Activated effector memory CD4-positive, alpha-beta T cell treated with anti-CD3 and anti-CD28 coated beads, Interleukin-2, amount 50 U/mL, for 16 hours (primary cell): ENCODE measurements at regions not wholly inside any gene's neighbourhood (a gene's known extent, or its start where the extent isn't known, plus 50 kb on each side); places are given as distances from the start of the nearest gene placed in this dataset.

Source experiments
- DNase-seq: peaks from one replicate; pipeline ENCODE4 v3.0.0-alpha.2; 2020

DNA sequence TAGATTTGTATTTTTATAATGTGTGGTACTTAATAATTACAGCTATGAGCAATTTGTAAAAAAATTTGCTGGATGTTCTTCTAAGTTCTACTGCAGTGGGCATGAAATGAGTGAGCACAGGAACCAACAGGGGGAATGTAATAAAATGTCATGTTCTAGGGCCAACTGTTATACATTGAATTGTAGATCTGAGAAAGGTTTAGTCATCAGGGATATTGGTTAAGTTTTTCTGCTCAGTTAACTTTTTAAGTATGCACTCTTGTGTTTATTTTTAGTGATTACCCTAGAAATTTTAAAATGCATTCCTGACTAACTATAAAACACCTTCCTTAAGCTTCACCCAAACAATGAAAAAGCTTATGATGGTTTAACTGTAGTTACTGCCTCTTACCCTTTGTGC is 101.8 kb downstream of the CAND1 start:
- no peak for DNase-seq

DNA sequence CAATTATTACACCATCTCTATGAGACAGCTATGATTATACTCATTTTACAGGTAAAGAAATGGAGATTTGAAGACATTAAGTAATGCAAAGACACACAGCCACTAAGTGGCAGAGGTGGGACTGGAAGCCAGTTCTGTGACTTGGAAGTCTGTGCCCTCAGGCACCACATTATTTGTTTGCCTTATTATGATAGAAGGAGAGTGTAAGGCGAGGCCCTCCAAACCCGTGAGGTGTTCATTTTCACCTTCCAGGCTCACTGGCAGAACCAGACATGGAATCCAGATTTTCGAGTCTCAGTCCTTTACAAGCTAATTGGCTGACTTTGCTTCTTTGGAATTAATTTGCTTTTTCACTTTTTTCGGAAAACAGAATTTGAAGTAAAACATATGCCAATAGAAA is 107.9 kb downstream of the CAND1 start:
- DNase-seq: no peak

- DNase-seq: no peak
Measured at GRCh38 chr12:67377541-67377940, 108.4 kb downstream of the CAND1 start.

DNA sequence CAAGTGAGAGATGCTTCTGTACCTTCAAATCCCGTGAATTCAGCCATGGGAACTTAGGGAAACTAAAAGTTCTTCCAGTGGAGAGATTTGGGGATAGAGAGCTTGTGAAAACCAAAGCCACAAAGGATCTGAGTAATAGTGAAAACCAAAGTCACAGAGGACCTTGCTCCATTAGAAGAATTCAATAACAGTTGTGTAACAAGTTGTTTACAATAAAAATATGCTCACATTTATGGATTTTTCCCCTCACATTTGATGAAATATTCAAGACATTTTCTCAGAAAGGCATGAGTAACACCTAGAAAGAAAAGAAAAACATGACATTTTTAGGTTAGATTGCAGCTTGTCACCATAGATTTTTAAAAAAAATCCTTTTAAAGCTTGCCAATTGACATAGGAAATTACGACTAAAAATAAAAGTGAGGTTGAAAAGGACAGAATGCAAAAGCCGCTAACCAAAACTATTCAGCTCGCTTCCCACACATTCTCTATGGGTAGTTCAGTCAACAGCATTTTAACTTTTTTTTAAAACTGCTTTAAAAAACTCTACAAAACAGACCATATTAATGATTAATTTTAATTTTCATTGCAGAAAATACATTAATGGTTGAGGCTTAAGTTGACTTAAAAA is 113.2 kb downstream of the CAND1 start:
- no peak for DNase-seq

DNA sequence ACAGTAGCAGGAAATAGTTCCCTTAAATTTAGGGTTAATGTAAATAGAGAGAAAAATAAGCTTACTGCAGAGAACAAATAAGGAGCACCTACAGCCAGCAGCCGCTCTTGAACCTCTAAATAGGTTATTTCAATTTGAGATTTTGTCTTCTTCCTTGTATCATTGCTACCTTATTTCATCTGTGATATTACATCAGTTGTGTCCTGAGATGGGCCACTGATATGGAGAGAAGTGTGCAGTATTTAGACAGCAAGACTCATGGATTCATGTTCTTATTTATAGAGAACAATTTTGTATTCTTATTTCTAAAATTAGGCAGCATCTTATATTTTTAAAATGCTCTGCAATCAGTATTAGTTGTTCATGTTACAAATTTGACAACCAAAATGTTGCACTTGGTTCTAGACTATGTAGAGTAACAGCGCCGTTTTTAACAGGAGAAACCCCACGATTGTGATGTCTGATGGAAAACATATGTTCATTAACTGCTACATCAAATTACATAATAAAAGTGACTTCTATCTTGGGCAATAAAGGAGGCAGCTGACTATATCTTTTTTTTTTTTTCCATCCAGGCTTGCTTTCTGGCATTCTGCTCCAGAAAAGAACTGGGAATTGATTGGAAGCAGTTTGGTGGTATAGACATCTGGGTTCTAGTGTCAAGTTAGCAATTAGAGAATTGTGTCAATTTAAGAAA is 117.9 kb downstream of the CAND1 start:
- no peak for DNase-seq

DNA sequence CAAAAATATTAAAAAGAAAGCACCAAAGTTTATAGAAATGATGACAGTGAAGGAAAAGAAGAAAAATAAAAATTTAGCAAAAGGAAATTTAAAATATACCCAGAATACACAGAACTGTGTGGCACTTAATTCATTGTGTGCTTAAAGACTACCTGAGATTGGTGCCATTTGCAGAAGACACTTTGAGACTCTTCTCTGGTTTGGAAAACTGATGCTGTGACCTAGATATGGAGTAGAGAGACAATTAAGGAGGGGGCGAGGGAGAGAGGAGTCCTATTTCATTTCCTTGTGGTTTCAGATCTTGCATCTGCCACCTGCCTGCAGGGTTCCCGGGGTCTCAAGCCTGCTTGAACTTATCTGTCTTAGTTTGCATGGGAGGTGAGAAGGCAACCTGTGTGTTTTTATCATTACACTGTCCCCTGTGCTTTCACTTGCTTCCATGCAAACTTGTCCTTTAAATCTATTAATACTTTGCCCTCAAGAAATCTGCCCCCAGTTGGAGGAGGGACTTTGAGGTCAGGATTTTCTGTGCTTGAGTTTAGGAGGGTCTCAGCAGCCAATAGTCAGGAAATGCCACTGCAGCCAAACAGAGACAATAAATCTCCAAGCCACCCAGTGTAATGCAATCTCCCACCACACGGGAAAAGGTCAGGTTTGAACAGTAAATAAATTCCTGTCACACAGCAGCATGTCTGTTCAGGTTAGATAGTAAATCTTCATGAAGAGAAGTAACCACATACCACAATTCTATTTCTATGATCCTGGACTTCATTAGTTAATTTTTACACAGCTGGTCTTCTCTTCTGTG is 119.4 kb downstream of the CAND1 start:
- no peak for DNase-seq

- DNase-seq: no peak
Measured at GRCh38 chr12:67390273-67390672, 121.1 kb downstream of the CAND1 start.

GRCh38 chr12:67391034-67391433 is 121.9 kb downstream of the CAND1 start:
- DNase-seq: no peak

- no peak for DNase-seq
Measured at GRCh38 chr12:67391656-67392055, 122.5 kb downstream of the CAND1 start.

GRCh38 chr12:67394550-67394949 is 125.4 kb downstream of the CAND1 start:
- no peak for DNase-seq

DNA sequence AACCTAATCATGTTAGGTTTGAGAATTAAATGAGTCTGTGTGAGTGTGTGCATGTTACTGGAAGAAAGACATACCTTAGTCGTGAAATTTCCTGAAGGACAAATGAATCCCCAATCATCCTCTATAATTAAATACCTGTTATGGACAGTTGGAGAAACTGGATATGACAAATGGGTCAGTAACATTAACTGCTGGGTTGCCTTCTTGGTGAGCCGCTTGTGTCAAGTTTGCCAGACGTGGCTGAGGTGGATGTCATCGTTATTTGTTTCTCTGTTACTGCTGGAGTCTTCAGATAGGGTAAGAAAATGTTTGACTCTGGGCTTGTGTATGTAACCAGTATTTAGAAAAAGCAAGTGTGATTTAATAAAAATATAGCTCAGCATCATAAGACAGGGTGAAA is 131.6 kb downstream of the CAND1 start:
- no peak for DNase-seq

DNA sequence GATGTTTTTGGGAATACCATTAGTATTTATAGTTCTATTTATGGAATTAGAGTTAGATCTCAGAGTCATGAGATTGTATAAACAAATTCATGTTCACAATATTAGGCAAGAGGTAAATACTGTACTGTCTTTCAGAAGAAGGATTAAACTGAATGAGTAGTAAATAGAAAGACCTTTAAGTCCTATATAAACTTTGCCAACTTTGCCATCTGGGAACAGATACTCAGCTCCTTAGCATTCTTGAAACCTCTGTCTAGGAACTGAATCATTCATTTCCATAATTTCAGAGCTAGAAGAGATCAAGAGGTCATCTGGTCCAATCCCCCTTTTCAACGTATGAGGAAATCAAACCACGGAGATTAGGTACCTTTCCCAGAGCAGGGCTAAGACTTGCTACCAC is 141.1 kb downstream of the CAND1 start:
- DNase-seq: no peak

DNA sequence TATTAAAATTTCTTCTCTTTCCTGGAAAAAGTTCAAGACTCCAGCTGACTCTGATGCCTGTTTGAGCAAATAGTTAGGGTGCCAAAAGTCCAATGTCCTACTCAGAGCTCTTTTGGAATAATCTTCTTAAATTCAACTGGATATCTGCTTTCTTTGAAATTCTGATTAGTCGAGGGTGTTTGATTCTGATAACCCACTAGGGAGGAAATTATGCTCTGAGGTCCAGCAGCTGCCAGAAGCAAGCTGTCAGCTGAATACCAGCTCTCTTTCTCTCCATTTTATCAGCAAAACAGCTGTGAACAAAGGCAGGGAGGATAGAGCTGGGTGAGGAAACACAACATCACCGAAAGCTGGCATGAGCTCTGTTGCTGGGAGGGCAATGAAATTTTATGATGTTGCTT is 141.5 kb downstream of the CAND1 start:
- no peak for DNase-seq

GRCh38 chr12:67411562-67411961 is 142.4 kb downstream of the CAND1 start:
- DNase-seq: no peak

DNA sequence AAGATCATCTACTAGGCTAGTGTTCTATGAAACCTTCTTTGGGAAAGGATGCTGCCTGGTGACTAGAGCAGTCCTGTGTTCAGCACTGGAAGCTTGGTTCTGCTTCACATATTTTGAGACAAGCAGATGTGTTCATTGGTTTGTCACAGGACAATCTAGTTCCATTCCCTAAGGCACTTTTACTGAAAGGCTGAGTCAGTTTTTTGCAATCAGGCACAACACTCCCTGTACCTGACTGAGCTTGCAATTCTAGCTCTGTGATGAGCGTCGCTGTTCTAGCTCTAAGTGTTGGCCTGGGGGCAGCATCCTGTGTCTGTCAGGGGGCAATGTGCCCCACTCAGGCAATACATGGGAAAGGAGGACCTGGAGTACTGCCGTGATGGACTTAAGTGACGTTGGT is 144.4 kb downstream of the CAND1 start:
- DNase-seq: no peak

GRCh38 chr12:67414011-67414715 is 145.0 kb downstream of the CAND1 start:
- DNase-seq: no peak

GRCh38 chr12:67415473-67415872 is 146.3 kb downstream of the CAND1 start:
- DNase-seq: no peak

DNA sequence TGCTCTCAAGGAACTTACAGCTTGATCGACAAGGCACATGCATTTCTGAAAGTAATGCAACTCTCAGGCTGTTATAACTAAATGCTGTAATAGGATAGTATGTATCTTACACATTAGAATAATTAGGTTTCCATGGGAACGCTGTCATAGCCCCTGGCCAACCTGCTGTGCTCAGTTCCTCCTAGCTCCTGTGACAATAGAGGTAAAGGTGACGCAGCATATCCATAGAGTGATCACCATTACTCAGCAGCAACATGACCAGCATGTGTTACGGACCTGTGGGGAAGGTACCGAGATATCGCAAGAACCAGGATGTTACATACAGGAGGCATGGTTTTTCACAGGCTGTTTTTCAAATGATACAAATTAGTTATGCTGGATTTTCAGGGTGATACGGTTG is 150.7 kb downstream of the CAND1 start:
- no peak for DNase-seq

DNA sequence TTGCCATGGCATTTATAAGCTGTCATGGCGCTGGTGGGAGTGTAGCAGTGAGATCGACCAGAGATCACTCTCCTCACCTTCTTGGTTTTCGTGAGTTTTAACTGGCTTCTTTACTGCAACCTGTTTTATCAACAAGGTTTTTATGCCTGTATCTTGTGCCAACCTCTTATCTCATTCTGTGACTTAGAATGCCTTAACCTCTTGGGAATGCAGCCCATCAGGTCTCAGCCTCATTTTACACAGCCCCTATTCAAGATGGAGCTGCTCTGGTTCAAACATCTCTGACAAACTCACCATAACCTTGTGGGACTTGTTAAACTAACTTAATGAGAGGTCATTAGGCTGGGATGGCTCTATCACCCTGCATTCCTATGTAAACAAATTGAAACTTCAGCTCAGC is 151.3 kb downstream of the CAND1 start:
- DNase-seq: no peak

DNA sequence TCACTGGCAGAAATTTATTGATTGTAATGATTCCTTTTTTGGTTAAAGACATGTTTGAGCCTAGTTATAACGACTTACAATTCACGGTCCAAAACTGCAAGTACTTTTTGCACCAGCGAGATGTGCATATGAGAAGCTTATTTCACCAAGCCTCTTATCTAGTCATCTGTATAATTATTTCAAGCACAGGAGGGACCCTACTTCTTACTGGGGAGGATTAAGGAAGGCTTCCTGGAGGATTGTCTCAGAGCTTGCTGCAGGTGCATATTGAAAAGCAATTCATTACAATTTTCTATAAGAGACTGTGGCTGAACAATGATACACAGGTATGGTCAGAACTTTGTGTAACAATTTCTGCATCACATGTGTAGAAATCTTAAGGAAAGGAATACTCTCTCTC is 152.9 kb downstream of the CAND1 start:
- DNase-seq: no peak

DNA sequence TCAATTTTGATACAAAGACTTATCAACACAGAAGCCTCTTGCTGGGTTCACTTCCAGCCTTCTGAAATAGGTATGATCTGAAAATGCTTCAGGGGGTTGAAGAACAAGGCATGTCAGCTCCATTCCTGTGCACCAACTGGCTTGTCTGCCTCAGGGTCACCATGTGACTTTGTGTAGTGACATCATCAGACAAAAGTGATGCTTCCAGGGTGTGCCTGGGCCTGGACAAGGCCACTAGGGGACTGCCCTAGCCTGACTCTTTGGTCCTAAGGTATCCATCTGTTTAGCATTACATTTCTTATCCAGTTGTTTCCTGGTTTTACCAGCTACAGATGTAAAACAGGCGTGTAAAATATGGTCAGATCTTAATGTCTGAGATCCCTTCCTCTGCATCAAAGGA is 155.6 kb downstream of the CAND1 start:
- no peak for DNase-seq

DNA sequence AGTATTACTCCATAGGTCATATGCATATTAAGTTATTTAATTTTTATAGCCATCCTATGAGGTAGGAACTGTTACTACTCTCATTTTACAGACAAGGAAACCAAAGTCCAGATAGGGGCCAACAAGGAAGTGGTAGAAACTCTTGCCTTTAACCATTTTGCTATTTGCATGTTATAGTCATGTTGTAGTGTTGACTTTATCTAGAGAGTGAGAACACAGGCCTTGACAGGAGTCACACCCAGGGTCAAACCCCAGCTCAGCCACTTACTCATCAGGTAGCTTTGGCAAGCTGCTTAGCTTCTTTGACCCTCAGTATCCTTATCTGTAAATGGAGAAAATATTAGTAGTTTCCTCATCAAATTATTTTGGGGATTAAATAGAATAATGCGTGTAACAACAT is 156.2 kb downstream of the CAND1 start:
- DNase-seq: no peak

DNA sequence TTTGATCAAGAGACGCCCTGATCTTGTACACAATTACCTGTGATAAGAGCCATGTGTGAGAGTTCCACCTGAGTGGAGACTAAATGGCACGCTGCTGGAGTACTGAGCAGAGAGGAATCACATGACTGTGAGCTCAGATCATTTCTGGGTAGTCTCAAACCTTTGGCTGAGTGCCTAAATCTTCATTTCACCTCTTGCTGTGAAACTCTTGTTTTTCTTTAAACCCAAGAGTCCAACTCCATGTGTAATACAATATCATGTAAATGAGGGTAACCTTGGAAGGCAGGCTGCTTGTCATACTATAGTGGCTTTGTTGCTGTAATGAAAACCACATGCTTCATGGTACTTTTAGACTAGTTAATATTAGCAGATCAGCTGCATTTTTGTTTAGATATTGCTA is 156.9 kb downstream of the CAND1 start:
- DNase-seq: no peak

GRCh38 chr12:67427336-67427735 is 158.2 kb downstream of the CAND1 start:
- no peak for DNase-seq
